H9 (cell line): ENCODE measurements at regions not wholly inside any gene's neighbourhood (a gene's known extent, or its start where the extent isn't known, plus 50 kb on each side); places are given as distances from the start of the nearest gene placed in this dataset.

Experiments
- DNase-seq: peaks from one replicate; pipeline ENCODE4 v3.0.0-alpha.2; 2017
- H2AFZ ChIP-seq: one replicate; pipeline ENCODE4 v1.6.1; 2013; ENCODE audit warnings: mild to moderate bottlenecking, low read length, control low read depth, moderate library complexity
- H2AK5ac ChIP-seq: 2 replicates; pipeline ENCODE4 v1.6.1; 2013; ENCODE audit warnings: low read length, control low read depth, mixed read lengths; ENCODE audit not compliant: insufficient read length
- H2BK120ac ChIP-seq: one replicate; pipeline ENCODE4 v1.6.1; 2013; ENCODE audit warnings: low read depth, mild to moderate bottlenecking, low read length, control low read depth, inconsistent platforms; ENCODE audit not compliant: poor library complexity, severe bottlenecking
- H2BK12ac ChIP-seq: 2 replicates; pipeline ENCODE4 v1.6.1; 2013; ENCODE audit warnings: low read length, control low read depth, mixed read lengths, low read depth; ENCODE audit not compliant: insufficient read length
- H2BK15ac ChIP-seq: 2 replicates; pipeline ENCODE4 v1.6.1; 2013; ENCODE audit warnings: low read depth, low read length, control low read depth
- H2BK20ac ChIP-seq: one replicate; pipeline ENCODE4 v1.6.1; 2013; ENCODE audit warnings: low read depth, mild to moderate bottlenecking, low read length, control low read depth, inconsistent platforms; ENCODE audit not compliant: poor library complexity, severe bottlenecking
- H2BK5ac ChIP-seq: 2 replicates; pipeline ENCODE4 v1.6.1; 2013; ENCODE audit warnings: low read length, control low read depth, mixed read lengths; ENCODE audit not compliant: insufficient read length
- H3K14ac ChIP-seq: 2 replicates; pipeline ENCODE4 v1.6.1; 2013; ENCODE audit warnings: low read length, control low read depth; ENCODE audit not compliant: insufficient read depth
- H3K18ac ChIP-seq: 2 replicates; pipeline ENCODE4 v1.6.1; 2013; ENCODE audit warnings: low read depth, mild to moderate bottlenecking, mixed read lengths, low read length, control low read depth; ENCODE audit not compliant: insufficient read length
- H3K23ac ChIP-seq: 2 replicates; pipeline ENCODE4 v1.6.1; 2013; ENCODE audit warnings: low read length, control low read depth, mixed read lengths, low read depth; ENCODE audit not compliant: insufficient read length
- H3K23me2 ChIP-seq: 2 replicates; pipeline ENCODE4 v1.6.1; 2013; ENCODE audit warnings: low read depth, mild to moderate bottlenecking, mixed read lengths, low read length, control low read depth; ENCODE audit not compliant: insufficient read length, poor library complexity, severe bottlenecking
- H3K27ac ChIP-seq: 2 replicates; pipeline ENCODE4 v1.5.1; 2013; ENCODE audit warnings: low read length, control low read depth, mixed read lengths, low read depth; ENCODE audit not compliant: insufficient read length
- H3K27me3 ChIP-seq: 2 replicates; pipeline ENCODE4 v1.6.1; 2013; ENCODE audit warnings: low read length, control low read depth, inconsistent platforms; ENCODE audit not compliant: insufficient read depth
- H3K4ac ChIP-seq: 2 replicates; pipeline ENCODE4 v1.6.1; 2013; ENCODE audit warnings: low read depth, mild to moderate bottlenecking, control low read depth, inconsistent platforms, low read length, moderate library complexity
- H3K4me1 ChIP-seq: 2 replicates; pipeline ENCODE4 v1.6.1; 2013; ENCODE audit warnings: low read length, control low read depth, inconsistent platforms; ENCODE audit not compliant: insufficient read depth
- H3K4me2 ChIP-seq: 2 replicates; pipeline ENCODE4 v1.6.1; 2013; ENCODE audit warnings: low read length, control low read depth, mixed read lengths; ENCODE audit not compliant: insufficient read length, insufficient read depth
- H3K56ac ChIP-seq: 2 replicates; pipeline ENCODE4 v1.6.1; 2013; ENCODE audit warnings: low read depth, mild to moderate bottlenecking, mixed read lengths, low read length, control low read depth; ENCODE audit not compliant: insufficient read length
- H3K79me1 ChIP-seq: 2 replicates; pipeline ENCODE4 v1.6.1; 2013; ENCODE audit warnings: low read depth, mild to moderate bottlenecking, moderate library complexity, low read length, control low read depth, inconsistent platforms; ENCODE audit not compliant: insufficient read depth, poor library complexity, severe bottlenecking
- H3K79me2 ChIP-seq: 2 replicates; pipeline ENCODE4 v1.6.1; 2013; ENCODE audit warnings: low read length, control low read depth, inconsistent platforms; ENCODE audit not compliant: insufficient read depth
- H3K9ac ChIP-seq: 2 replicates; pipeline ENCODE4 v1.6.1; 2013; ENCODE audit warnings: low read length, control low read depth, mixed read lengths; ENCODE audit not compliant: insufficient read length; ENCODE audit errors: extremely low read depth
- H3K9me3 ChIP-seq: one replicate; pipeline ENCODE4 v1.6.1; 2013; ENCODE audit warnings: low read depth, low read length, inconsistent platforms; ENCODE audit not compliant: control insufficient read depth
- H3T11ph ChIP-seq: one replicate; pipeline ENCODE4 v1.6.1; 2013; ENCODE audit warnings: mild to moderate bottlenecking, low read length, control low read depth, inconsistent platforms
- H4K20me1 ChIP-seq: one replicate; pipeline ENCODE4 v1.6.1; 2013; ENCODE audit not compliant: control insufficient read depth, insufficient read length, insufficient read depth
- H4K5ac ChIP-seq: 2 replicates; pipeline ENCODE4 v1.6.1; 2013; ENCODE audit warnings: low read depth, mild to moderate bottlenecking, mixed read lengths, low read length, control low read depth; ENCODE audit not compliant: insufficient read length
- H4K8ac ChIP-seq: replicated peaks from 2 replicates; pipeline ENCODE4 v1.6.1; 2013; ENCODE audit warnings: low read length, control low read depth, mixed read lengths, low read depth; ENCODE audit not compliant: insufficient read length
- H4K91ac ChIP-seq: 2 replicates; pipeline ENCODE4 v1.6.1; 2013; ENCODE audit warnings: low read depth, mild to moderate bottlenecking, moderate library complexity, mixed read lengths, low read length, control low read depth; ENCODE audit not compliant: insufficient read length
- H3K27ac Mint-ChIP-seq, 3 experiments: 2 replicates in 2 of 3; 3 replicates in 1 of 3; pipeline ENCODE4 v1.8.0; 2020 to 2021; ENCODE audit warnings: mixed read lengths in 3 of 3, mild to moderate bottlenecking in 1 of 3, moderate library complexity in 1 of 3
- H3K27me3 Mint-ChIP-seq: 2 replicates; pipeline ENCODE4 v1.8.0; 2021; ENCODE audit warnings: low read depth, mild to moderate bottlenecking, moderate library complexity, mixed read lengths
- H3K36me3 Mint-ChIP-seq, 3 experiments: 2 replicates in 2 of 3; 3 replicates in 1 of 3; pipeline ENCODE4 v1.8.0; 2020 to 2021; ENCODE audit warnings: low read depth in 3 of 3, mixed read lengths in 3 of 3; ENCODE audit not compliant: insufficient read depth in 1 of 3
- H3K4me1 Mint-ChIP-seq, 2 experiments: 2 replicates each; pipeline ENCODE4 v1.8.0; 2020; ENCODE audit warnings: mixed read lengths in 2 of 2
- H3K4me3 Mint-ChIP-seq, 2 experiments: 2 replicates in 1 of 2; 3 replicates in 1 of 2; pipeline ENCODE4 v1.8.0; 2020 to 2021; ENCODE audit warnings: mild to moderate bottlenecking in 2 of 2, mixed read lengths in 2 of 2, moderate library complexity in 1 of 2
- H3K9me3 Mint-ChIP-seq, 2 experiments: 2 replicates in 1 of 2; 3 replicates in 1 of 2; pipeline ENCODE4 v1.8.0; 2020; ENCODE audit warnings: mild to moderate bottlenecking in 2 of 2, mixed read lengths in 2 of 2, moderate library complexity in 1 of 2
- WGBS: extraction: QIAGEN DNeasy Blood & Tissue Kit; methylation state at CpG from one replicate; pipeline ENCODE4 v1.1.7; 2013; ENCODE audit warnings: missing lambda C conversion rate, low lambda C conversion rate, mixed read lengths; ENCODE audit not compliant: insufficient read length; ENCODE audit errors: extremely low coverage; 5-methylcytosine and 5-hydroxymethylcytosine counted together
- TF ChIP-seq, protein P1 (sequence below): fragments of 200-600 bp; sonication (generic); conservative IDR thresholded peaks from 3 replicates; pipeline ENCODE4 v1.8.0; 2021; ENCODE audit warnings: antibody characterized with exemption, mild to moderate bottlenecking

DNA sequence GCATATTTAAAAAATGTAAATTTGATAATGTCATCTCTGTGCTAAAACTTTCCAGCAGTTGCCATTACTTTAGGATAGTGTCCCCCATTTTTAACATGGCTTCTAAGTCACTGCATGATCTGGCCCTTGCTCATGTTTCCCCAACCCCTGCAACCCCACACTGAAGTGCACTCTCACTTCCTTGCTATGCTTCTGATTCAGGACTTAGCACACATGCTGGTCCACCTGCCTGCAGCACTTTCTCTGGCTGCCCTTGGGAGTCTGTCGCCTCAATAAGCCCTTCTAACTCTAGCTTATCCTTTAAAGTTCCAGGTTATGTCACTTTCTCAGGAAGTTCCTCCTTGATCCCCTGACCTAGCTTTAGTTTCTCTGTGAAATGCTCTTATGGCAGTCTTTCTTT is 241.0 kb downstream of the POSTN start:
- Histone ChIP-seq H2BK120ac (no peak overlapping the region), H4K91ac (no peak overlapping the region), H3K23ac (no peak overlapping the region), H3K56ac (no peak overlapping the region), H2BK15ac (no peak overlapping the region), H4K5ac (no peak overlapping the region), H3K4me2 (no peak overlapping the region), H2AFZ (no peak overlapping the region), H3K79me1 (no peaks in the 10 kb centered on the region), H3K4me1 (no peaks in the 10 kb centered on the region), H4K8ac (no peak overlapping the region), H3K14ac (no peak overlapping the region), H2BK20ac (no peak overlapping the region), H3K27me3 (no peaks in the 10 kb centered on the region), H3K4ac (no peak overlapping the region), H3K23me2 (no peaks in the 10 kb centered on the region), H3K79me2 (no peaks in the 10 kb centered on the region), H3T11ph (no peak overlapping the region), H3K9ac (no peak overlapping the region), H2AK5ac (no peak overlapping the region), H4K20me1 (no peaks in the 10 kb centered on the region), H2BK5ac (no peak overlapping the region), H3K27ac (no peak overlapping the region), H3K18ac (no peak overlapping the region), H3K9me3 (no peaks in the 10 kb centered on the region), H2BK12ac (no peak overlapping the region)
- Mint-ChIP-seq H3K36me3 (no peaks in the 10 kb centered on the region), H3K4me1 (0 out of 4 replicates have a peak, but pooled peaks cover 0 to 2% of the 10 kb centered on the region in 2 experiments), H3K27ac (0 out of 7 replicates have a peak overlapping the region, but pooled peaks of 1 of the 3 experiments have one; percentile 38), H3K27me3 (no peaks in the 10 kb centered on the region; the same call in 1 of the 2 replicates), H3K9me3 (no peaks in the 10 kb centered on the region), H3K4me3 (no peak overlapping the region)
- TF ChIP-seq, protein P1, sequence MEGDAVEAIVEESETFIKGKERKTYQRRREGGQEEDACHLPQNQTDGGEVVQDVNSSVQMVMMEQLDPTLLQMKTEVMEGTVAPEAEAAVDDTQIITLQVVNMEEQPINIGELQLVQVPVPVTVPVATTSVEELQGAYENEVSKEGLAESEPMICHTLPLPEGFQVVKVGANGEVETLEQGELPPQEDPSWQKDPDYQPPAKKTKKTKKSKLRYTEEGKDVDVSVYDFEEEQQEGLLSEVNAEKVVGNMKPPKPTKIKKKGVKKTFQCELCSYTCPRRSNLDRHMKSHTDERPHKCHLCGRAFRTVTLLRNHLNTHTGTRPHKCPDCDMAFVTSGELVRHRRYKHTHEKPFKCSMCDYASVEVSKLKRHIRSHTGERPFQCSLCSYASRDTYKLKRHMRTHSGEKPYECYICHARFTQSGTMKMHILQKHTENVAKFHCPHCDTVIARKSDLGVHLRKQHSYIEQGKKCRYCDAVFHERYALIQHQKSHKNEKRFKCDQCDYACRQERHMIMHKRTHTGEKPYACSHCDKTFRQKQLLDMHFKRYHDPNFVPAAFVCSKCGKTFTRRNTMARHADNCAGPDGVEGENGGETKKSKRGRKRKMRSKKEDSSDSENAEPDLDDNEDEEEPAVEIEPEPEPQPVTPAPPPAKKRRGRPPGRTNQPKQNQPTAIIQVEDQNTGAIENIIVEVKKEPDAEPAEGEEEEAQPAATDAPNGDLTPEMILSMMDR = no peak
- WGBS = no CpG with 5 or more reads among the region's 1 CpG
- no peak for DNase-seq
